ENCODE measurements at regions not wholly inside any gene's neighbourhood (a gene's known extent, or its start where the extent isn't known, plus 50 kb on each side); places are given as distances from the start of the nearest gene placed in this dataset.

DNA sequence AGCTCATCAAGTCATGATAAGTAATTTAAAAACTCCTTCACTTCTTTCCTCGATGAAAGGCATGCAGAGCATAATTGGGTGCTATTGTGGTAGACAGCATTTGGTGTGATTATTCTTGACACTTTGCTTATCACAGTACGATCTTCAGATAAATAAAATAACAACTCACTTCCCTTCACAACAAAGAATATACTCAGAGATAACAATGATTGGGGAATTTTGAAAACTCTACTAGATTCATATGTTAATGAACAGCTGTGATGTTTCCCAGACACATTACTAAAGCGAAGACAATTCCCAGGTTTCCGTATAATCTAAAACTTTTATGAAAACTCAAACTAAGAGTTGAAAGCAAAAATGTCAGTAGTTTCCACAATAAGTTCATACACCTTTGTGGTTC, 670.6 kb upstream of the EPHA7 start:
- TF ChIP-seq, protein P1, sequence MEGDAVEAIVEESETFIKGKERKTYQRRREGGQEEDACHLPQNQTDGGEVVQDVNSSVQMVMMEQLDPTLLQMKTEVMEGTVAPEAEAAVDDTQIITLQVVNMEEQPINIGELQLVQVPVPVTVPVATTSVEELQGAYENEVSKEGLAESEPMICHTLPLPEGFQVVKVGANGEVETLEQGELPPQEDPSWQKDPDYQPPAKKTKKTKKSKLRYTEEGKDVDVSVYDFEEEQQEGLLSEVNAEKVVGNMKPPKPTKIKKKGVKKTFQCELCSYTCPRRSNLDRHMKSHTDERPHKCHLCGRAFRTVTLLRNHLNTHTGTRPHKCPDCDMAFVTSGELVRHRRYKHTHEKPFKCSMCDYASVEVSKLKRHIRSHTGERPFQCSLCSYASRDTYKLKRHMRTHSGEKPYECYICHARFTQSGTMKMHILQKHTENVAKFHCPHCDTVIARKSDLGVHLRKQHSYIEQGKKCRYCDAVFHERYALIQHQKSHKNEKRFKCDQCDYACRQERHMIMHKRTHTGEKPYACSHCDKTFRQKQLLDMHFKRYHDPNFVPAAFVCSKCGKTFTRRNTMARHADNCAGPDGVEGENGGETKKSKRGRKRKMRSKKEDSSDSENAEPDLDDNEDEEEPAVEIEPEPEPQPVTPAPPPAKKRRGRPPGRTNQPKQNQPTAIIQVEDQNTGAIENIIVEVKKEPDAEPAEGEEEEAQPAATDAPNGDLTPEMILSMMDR (IDR thresholded peaks at IDR 0.05; ENCODE audit: poor library complexity, severe bottlenecking): no peak
- TF ChIP-seq EZH2 (IDR thresholded peaks at IDR 0.05; ENCODE audit: borderline replicate concordance, insufficient read depth, low read length, poor library complexity, severe bottlenecking) (no peak), MXI1 (conservative IDR thresholded peaks at IDR 0.05; ENCODE audit: poor library complexity, severe bottlenecking) (no peak), EP300 (conservative IDR thresholded peaks at IDR 0.05; ENCODE audit: poor library complexity, severe bottlenecking) (no peak), POLR2AphosphoS5 (IDR thresholded peaks at IDR 0.05) (no peak), RAD21 (conservative IDR thresholded peaks at IDR 0.05) (no peak)
- TF ChIP-seq, protein P2, sequence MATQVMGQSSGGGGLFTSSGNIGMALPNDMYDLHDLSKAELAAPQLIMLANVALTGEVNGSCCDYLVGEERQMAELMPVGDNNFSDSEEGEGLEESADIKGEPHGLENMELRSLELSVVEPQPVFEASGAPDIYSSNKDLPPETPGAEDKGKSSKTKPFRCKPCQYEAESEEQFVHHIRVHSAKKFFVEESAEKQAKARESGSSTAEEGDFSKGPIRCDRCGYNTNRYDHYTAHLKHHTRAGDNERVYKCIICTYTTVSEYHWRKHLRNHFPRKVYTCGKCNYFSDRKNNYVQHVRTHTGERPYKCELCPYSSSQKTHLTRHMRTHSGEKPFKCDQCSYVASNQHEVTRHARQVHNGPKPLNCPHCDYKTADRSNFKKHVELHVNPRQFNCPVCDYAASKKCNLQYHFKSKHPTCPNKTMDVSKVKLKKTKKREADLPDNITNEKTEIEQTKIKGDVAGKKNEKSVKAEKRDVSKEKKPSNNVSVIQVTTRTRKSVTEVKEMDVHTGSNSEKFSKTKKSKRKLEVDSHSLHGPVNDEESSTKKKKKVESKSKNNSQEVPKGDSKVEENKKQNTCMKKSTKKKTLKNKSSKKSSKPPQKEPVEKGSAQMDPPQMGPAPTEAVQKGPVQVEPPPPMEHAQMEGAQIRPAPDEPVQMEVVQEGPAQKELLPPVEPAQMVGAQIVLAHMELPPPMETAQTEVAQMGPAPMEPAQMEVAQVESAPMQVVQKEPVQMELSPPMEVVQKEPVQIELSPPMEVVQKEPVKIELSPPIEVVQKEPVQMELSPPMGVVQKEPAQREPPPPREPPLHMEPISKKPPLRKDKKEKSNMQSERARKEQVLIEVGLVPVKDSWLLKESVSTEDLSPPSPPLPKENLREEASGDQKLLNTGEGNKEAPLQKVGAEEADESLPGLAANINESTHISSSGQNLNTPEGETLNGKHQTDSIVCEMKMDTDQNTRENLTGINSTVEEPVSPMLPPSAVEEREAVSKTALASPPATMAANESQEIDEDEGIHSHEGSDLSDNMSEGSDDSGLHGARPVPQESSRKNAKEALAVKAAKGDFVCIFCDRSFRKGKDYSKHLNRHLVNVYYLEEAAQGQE (IDR thresholded peaks at IDR 0.05; ENCODE audit: borderline replicate concordance): no peak

Measured in neural cell (in vitro differentiated cells).